Activated CD4-positive, alpha-beta T cell treated with anti-CD3 and anti-CD28 coated beads, Interleukin-10, Interleukin-2, amounts not matched to agents 100 ng/mL and 50 ng/mL, durations not matched to agents 16 hours and 8 hours (primary cell): ENCODE measurements at regions not wholly inside any gene's neighbourhood (a gene's known extent, or its start where the extent isn't known, plus 50 kb on each side); places are given as distances from the start of the nearest gene placed in this dataset.
A peak's percentile ranks its signal among the peaks of the same experiment; 100 is the strongest.
"Not testable (repeated sequence)": the region's sequence is repeated elsewhere in the genome, so short reads cannot be mapped to it uniquely, and the experiment has no call there.

Experiments
- DNase-seq: peaks from one replicate; pipeline ENCODE4 v3.0.0-alpha.2; 2020

DNA sequence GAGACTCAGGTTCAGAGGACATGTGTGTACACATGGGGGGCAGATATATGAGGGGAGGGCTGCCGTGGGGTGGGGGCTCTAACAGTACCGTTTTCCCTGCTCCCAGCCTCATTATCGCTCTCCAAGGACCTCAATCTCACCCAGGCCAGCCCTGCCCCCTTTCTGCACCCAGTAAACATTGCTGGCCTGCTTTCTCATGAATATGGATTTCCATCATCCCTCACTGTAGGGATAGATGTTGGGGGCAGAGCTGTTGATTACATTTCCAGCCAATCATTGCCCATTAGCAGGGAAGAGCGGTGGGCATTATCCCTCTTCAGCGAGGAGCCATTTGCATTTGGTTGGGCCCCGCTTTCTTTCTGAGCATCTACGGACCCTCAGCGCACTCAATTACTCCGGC lies 273.8 kb downstream of the RPS6KC1 start:
- no peak for DNase-seq

- no peak for DNase-seq
Measured at GRCh38 chr1:213325482-213325881, 274.4 kb downstream of the RPS6KC1 start.

GRCh38 chr1:213326281-213327016 lies 275.4 kb downstream of the RPS6KC1 start:
- no peak for DNase-seq

GRCh38 chr1:213327017-213327667 lies 276.1 kb downstream of the RPS6KC1 start:
- DNase-seq, result no peak

DNA sequence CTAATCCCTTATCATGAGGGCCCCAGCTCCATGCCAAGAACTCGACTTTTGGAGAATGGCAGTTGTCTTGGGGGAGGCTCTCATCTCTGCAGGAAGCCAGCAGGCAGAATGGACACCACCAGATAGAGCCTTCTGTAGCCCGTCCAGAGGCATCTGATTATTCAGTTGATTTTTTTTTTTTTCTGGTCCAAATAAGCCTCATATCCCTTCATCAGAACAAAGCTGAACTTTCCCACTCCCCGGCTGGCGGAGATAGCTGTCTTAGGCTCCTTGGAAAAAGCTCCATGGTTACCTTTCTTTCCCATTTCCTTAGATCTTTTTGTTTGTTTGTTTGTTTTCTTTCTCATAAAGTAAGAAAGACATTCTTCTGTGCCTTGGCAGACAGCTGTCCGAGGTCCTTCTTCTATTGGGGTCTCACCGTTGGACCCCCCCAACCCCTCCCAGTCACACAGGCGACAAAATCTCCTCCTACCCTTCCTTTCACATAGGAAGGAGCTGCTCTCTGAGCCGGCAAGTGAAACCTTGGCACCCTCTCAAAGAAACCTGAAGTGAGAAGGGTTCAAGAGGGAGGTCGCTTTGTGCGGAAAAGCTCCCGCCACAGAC lies 278.5 kb downstream of the RPS6KC1 start:
- DNase-seq, result no peak

DNA sequence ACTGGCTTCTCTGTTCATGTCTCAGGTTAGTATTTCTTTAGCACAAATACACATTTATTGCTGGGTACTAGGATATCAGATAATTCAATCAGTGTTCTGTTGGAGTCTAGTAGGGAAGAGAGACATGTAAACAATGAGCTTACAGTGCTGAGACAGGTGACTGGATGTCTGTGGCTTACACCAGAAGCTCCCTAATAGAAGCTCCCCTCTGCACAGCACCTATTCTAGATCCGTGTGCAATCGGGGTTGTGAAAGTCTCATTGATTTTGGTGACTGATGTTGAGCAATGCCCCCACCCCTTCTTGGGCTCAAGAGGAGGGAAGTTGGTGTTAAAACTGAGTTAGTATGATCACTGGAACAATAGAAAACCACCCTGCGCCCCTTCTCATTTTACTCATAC lies 279.2 kb downstream of the RPS6KC1 start:
- DNase-seq, result no peak

DNA sequence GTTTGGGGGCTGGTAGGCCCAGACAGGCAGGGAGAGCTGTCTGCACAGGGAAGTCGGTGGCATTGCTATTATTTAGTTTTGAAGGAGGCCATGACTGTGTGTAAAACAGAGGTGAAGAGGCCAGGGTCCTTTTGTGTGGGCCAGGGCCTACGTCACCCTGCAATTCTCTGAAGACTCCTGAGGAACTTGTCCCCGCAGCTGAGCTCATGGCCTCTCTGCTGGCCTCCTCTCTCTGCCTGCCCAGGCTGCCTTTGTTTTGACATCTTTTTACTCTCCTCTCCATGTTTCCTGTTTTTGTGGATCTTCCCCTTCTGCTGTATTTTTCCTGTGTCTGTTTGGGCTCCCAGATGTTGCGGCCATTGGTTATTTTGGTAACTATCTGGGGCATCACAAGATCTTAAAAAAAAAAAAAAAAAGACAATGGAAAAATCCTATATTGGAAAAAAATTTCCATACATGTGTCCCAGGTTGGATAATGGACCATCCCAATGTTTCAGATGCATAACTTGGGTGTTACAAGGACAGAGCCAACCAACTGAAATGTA lies 280.7 kb downstream of the RPS6KC1 start:
- DNase-seq, result no peak

- DNase-seq, result no peak
Measured at GRCh38 chr1:213332491-213332890, 281.4 kb downstream of the RPS6KC1 start.

- DNase-seq, result no peak
Measured at GRCh38 chr1:213333121-213333520, 282.1 kb downstream of the RPS6KC1 start.

GRCh38 chr1:213335084-213335483 lies 284.0 kb downstream of the RPS6KC1 start:
- DNase-seq, result no peak

DNA sequence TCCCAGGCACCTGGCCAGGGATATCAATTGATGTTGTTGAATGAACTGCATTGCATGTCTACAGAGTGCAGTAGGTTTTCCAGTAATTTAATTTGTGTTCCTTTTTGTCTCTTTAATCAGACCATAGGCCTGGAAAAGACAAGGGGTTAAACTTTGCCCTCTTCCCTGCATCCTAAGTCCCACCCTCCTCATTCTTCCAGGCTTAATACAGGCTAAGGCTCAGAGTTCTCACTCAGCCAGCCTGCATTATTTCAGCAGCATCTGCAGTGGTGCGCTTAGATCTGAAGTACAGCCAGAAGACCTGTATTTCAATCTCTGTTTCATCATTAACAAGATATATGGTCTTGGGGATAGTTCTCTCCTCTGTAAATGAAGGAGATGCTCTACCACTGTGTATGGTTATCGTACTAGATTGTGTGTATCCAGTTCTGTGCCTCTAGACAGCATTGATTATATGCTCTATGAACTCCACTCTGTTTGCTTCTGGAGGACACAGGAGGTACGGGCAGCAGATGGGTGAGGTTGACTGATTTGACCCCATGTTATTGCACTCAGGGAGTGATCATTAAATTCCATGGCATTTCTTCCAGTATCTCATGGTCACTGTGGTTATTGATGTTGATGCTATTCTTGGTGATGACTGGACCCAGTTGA lies 286.1 kb downstream of the RPS6KC1 start:
- no peak for DNase-seq

DNA sequence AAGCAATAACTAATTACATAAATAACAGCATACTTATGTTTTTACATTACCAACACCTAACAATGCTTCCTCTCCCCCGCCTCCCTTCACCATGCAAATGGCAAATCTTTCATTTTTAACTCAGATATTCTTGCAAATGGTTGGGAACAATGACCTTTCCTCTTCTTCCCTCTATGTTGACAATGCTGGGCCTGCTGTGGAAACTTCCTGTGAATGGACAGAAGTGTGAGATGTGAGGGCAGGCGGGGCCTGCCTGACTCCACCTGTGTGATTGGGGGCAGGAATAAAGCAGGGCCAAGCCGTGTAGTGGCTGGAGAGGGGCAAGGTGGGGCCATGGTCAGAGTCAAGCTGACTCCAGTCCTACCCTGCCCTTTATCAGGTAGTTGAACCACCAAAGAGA lies 289.6 kb downstream of the RPS6KC1 start:
- DNase-seq, result no peak

DNA sequence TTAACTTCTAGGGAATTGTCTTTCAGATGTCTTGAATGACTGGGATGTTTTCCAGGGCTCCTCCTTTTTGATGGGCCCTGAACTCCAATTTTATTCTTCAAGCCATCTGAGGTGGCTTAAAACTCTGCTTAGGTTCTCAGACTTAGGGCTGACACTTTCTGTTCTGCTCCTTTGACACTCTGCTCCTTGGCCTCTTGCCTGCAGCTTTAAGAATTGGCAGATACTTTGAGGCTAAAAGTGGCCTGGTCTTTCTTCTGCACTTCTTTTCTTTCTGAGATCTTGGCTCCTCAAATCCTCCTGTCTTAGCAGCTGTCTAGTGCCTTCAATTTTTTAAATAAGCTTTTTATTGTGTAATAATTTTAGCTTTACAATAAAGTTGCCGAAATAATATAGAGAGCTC lies 294.6 kb downstream of the RPS6KC1 start:
- no peak for DNase-seq

DNA sequence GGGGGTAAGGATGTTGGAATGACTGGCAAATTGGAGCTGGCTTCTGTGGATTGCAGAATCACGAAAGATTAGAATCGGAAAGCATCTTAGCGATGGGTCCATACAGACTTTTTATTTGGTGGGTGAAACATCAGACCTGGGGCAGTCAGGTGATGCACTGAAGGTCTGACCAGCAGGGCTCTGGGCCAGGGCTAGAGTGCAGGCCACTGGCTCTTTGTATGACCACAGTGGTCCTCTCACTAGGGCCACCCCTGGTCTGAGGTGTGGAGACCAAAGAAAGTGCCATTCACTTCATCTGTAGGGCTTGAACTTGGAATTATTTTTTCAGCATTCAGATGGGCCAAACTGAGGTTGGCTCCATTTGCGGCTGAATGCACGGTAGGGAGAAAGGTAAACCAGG lies 306.4 kb downstream of the RPS6KC1 start:
- DNase-seq, result no peak

- DNase-seq, result not testable (repeated sequence)
Measured at GRCh38 chr1:213358368-213358767, 307.3 kb downstream of the RPS6KC1 start.

DNA sequence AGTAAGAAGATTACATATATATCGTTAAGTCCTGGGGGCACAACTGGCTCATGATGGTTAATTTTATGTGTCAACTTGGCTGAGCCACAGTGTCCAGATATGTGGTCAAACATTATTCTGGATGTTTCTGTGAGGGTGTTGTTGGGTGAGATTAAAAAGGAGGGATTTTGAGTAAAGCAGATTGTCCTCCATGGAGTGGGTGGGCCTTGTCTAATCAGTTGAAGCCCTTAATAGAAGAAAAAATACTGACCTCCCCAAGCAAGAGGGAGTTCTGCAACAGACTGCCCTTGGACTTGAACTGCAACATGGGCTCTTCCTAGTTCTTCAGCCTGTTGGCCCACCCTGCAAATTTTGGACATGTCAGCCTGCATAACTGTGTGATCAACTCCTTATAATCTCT lies 311.6 kb downstream of the RPS6KC1 start:
- DNase-seq, result no peak

DNA sequence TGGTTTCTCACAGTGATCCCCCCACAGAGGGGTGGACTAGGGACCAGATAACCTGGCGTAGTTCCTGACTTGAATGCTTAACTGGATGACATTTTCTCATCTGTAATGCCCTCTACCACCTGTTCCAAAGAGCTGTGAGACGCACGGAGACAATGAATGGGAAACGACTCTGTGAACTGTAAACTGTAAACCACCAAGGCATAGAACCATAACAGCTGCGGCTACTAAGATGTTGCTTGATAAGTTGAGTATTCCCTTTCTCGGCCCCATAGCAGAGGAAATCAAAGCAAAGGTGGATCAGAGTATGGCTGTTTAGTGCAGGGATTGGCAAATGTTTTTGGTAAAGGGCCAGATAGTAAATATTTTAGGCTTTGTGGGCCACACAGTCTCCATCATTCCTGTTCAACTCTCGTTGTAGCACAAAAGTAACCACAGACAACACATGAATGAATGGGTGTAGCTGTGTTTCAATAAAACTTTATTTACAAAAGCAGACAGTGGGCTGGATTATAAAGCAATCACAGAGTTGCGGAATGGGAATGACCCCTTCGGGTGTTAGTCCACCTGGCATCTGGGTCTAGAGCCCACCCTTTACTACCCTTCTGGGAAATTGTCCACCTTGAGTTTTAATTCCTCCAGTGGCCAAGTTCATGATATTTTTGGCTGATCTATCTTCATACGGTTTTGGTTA lies 315.2 kb downstream of the RPS6KC1 start:
- no peak for DNase-seq

GRCh38 chr1:213369465-213369864 lies 318.4 kb downstream of the RPS6KC1 start:
- DNase-seq, result no peak

DNA sequence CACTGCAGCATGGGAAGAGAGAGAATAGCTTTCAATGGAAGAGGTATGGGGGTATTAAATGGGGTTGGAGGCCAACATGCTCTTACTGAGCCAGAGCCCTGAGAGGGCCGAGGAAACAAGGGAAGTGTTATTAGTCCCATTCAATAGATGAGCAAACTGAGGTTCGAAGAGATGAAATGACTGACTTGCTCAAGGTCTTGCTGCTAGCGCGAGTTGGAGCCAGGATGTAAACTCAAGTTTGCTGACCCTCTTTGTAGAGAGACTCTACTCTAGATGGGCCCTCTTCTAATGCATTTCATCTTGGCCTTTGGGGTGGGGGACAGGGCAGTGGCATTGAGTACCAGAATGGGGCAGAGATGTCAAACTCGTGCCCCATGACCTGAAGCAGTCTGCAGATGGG lies 319.5 kb downstream of the RPS6KC1 start:
- DNase-seq, result no peak

- DNase-seq, result no peak
Measured at GRCh38 chr1:213371525-213371846, 320.4 kb downstream of the RPS6KC1 start.

GRCh38 chr1:213371847-213372619 lies 321.0 kb downstream of the RPS6KC1 start:
- DNase-seq, result no peak

DNA sequence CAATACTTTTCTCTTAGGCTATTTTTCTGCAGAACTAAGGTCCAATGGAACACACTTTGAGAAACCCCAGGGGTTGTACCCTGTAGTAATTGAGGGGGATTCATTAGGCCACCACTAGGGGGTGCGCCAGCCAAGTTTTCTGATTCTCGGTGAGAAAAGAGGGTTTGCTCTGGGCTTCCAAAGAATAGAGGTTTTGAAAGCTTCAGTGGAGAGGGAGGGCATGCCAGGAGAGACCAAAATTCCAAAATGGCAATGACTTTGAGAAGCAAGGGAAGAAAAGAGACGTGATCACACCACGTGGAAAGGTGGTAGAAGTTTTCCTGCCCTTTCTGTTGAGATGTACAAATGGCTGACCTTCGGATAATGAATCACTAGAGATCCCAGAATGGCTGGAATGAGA lies 323.3 kb downstream of the RPS6KC1 start:
- DNase-seq, result peak; percentile 66
